GM10248 (cell line): ENCODE measurements at regions not wholly inside any gene's neighbourhood (a gene's known extent, or its start where the extent isn't known, plus 50 kb on each side); places are given as distances from the start of the nearest gene placed in this dataset.

ENCODE experiments used
- CTCF ChIA-PET: fragments of 300-600 bp; sonication (Branson Sonifier 250); formaldehyde crosslinking; extraction: SDS; loops from one replicate; lab custom pipeline; 2021; ENCODE audit warnings: antibody characterized with exemption; lab: Yijun Ruan, JAX
- POLR2A ChIA-PET: fragments of 350-650 bp; sonication (Branson Sonifier 250); formaldehyde crosslinking; extraction: SDS; loops from one replicate; lab custom pipeline; 2020; ENCODE audit warnings: antibody characterized with exemption; lab: Yijun Ruan, JAX
- DNase-seq: peaks from one replicate; pipeline ENCODE4 v3.0.0; 2012; ENCODE audit errors: extremely low spot score
- CTCF ChIP-seq: IDR thresholded peaks from 2 replicates; pipeline ENCODE4 v1.5.1; 2012; ENCODE audit warnings: mild to moderate bottlenecking, low read depth; ENCODE audit errors: extremely low read depth, missing control alignments, control extremely low read depth

- DNase-seq: no peak
- no peak for TF ChIP-seq CTCF
- CTCF ChIA-PET: no interaction called here
- POLR2A ChIA-PET: no interaction called here
These were observed 81.8 kb upstream of the MAGEA4 start for GRCh38 chrX:151830911-151831310.

DNA sequence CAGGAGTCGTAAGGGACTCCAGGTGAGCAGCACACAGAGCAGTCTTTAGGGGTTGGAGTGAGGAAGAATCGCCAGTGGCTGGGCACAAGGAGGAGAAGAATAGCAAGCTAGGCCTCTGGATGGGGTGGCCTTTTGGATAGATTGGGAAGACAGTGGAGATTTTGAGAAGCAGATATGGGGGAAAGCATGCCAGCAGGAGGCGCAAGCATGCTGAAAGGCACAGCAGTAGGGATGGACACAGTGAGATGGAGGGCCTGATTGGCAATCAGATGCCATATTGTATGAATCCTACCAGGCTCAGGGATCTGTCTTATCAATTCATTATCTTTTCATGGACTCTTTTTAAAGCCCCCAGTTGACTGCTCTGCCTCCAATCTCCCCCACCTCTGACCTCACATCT, 60.4 kb upstream of the MAGEA4 start:
- ChIA-PET CTCF (no interaction called here), POLR2A (no interaction called here)
- no peak for DNase-seq
- TF ChIP-seq CTCF: no peak

DNA sequence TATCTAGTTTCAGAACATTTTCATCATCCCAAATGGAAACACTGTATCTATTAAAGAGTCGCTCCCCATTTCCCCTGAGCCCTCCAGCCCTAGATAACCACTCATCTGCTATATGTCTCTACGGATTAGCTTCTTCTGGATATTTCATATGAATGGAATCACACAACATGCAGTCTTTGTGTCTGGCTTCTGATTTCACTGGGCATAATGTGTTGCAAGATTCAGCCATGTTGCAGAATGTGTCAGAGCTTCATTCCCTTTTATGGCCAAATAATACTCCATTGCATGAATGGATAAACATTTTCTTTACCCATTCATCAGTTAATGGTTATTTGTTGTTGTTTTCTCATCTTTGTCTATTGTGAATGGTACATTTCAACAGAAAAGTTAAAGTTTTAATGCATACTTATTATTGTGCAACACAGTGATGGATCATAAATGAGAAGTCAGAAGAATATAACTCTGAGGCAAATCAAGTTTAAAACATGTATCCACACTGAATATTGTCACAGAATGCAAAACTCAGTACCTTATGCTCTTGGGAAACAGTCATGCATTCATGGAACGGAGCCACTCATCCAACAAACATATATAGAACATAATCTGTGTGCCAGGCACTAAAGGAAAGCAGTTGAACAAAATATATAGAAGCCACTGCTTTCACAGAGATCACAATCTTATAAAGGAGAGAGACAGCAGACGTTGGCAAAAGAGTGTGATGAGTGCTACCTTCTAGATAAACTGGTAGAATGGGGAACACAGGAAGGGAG, 57.8 kb upstream of the MAGEA4 start:
- ChIA-PET CTCF (no interaction called here), POLR2A (no interaction called here)
- TF ChIP-seq CTCF: no peak
- DNase-seq: no peak

GRCh38 chrX:151859481-151859880, 53.2 kb upstream of the MAGEA4 start:
- ChIA-PET POLR2A (no interaction called here), CTCF (no interaction called here)
- TF ChIP-seq CTCF: no peak
- DNase-seq: no peak

GRCh38 chrX:151860827-151861226, 51.9 kb upstream of the MAGEA4 start:
- ChIA-PET POLR2A (no interaction called here), CTCF (no interaction called here)
- TF ChIP-seq CTCF: no peak
- DNase-seq: no peak
